Prostate gland (tissue), 2 donors: ENCODE measurements at regions not wholly inside any gene's neighbourhood (a gene's known extent, or its start where the extent isn't known, plus 50 kb on each side); places are given as distances from the start of the nearest gene placed in this dataset.

Source experiments
- POLR2A ChIP-seq: fragments of 450-650 bp; IDR thresholded peaks from one replicate; pipeline ENCODE4 v1.6.1; 2016; ENCODE audit warnings: antibody characterized with exemption, mild to moderate bottlenecking
- POLR2AphosphoS5 ChIP-seq: sonication (generic); formaldehyde crosslinking; IDR thresholded peaks from one replicate; pipeline ENCODE4 v1.6.1; 2017; ENCODE audit warnings: antibody characterized with exemption
- TF ChIP-seq, protein P1 (sequence below), 4 experiments: fragments of 200-600 bp in 2 of 4; fragments of 450-650 bp in 2 of 4; sonication (generic) in 2 of 4; IDR thresholded peaks; 1 replicate in 3 of 4; 2 replicates in 1 of 4; pipeline ENCODE4 v1.5.1; 2016 to 2019; ENCODE audit warnings: antibody characterized with exemption in 4 of 4, mild to moderate bottlenecking in 2 of 4, moderate library complexity in 2 of 4

DNA sequence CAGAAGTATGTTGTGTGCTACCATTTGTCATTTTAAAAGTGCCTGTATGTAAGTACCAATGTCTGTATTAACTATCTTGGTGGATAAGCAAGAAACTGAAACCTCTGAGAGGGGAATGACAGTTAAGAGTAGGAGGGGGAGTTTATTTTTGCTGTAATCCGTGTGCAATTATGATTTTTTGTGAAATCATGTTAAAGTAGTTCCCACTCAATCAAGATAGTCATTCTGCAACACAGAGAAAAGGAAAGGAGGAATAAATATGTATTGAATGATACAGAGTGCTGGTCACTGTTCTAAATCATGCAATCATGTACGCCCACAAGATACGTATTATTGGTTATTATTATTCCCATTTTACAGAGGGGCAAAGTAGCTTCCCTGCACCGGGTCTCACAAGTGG lies 105.1 kb upstream of the UBE2E1 start:
- TF ChIP-seq, protein P1, sequence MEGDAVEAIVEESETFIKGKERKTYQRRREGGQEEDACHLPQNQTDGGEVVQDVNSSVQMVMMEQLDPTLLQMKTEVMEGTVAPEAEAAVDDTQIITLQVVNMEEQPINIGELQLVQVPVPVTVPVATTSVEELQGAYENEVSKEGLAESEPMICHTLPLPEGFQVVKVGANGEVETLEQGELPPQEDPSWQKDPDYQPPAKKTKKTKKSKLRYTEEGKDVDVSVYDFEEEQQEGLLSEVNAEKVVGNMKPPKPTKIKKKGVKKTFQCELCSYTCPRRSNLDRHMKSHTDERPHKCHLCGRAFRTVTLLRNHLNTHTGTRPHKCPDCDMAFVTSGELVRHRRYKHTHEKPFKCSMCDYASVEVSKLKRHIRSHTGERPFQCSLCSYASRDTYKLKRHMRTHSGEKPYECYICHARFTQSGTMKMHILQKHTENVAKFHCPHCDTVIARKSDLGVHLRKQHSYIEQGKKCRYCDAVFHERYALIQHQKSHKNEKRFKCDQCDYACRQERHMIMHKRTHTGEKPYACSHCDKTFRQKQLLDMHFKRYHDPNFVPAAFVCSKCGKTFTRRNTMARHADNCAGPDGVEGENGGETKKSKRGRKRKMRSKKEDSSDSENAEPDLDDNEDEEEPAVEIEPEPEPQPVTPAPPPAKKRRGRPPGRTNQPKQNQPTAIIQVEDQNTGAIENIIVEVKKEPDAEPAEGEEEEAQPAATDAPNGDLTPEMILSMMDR (IDR thresholded peaks at IDR 0.05): no peak
- TF ChIP-seq POLR2A: no peak
- TF ChIP-seq POLR2AphosphoS5: no peak
